Gastroesophageal sphincter (tissue), 3 donors: ENCODE measurements at regions not wholly inside any gene's neighbourhood (a gene's known extent, or its start where the extent isn't known, plus 50 kb on each side); places are given as distances from the start of the nearest gene placed in this dataset.

ENCODE experiments used
- EP300 ChIP-seq: sonication (generic); formaldehyde crosslinking; IDR thresholded peaks from one replicate; pipeline ENCODE4 v1.6.1; 2017; ENCODE audit warnings: antibody characterized with exemption, mild to moderate bottlenecking
- POLR2A ChIP-seq, 2 donors: fragments of 450-650 bp; IDR thresholded peaks; one replicate each; pipeline ENCODE4 v1.6.1; 2017; ENCODE audit warnings: antibody characterized with exemption in 2 of 2, mild to moderate bottlenecking in 2 of 2, moderate library complexity in 1 of 2
- POLR2AphosphoS5 ChIP-seq: sonication (generic); formaldehyde crosslinking; IDR thresholded peaks from one replicate; pipeline ENCODE4 v1.6.1; 2017; ENCODE audit warnings: antibody characterized with exemption
- TF ChIP-seq, protein P1 (sequence below), 4 experiments: fragments of 200-600 bp in 2 of 4; fragments of 450-650 bp in 2 of 4; sonication (generic) in 1 of 4; IDR thresholded peaks; one replicate each; pipeline ENCODE4 v1.5.1; 2017 to 2019; ENCODE audit warnings: antibody characterized with exemption in 4 of 4, mild to moderate bottlenecking in 2 of 4, moderate library complexity in 2 of 4

GRCh38 chr3:177601152-177601551 is 403.9 kb upstream of the TBL1XR1 start:
- TF ChIP-seq, protein P1, sequence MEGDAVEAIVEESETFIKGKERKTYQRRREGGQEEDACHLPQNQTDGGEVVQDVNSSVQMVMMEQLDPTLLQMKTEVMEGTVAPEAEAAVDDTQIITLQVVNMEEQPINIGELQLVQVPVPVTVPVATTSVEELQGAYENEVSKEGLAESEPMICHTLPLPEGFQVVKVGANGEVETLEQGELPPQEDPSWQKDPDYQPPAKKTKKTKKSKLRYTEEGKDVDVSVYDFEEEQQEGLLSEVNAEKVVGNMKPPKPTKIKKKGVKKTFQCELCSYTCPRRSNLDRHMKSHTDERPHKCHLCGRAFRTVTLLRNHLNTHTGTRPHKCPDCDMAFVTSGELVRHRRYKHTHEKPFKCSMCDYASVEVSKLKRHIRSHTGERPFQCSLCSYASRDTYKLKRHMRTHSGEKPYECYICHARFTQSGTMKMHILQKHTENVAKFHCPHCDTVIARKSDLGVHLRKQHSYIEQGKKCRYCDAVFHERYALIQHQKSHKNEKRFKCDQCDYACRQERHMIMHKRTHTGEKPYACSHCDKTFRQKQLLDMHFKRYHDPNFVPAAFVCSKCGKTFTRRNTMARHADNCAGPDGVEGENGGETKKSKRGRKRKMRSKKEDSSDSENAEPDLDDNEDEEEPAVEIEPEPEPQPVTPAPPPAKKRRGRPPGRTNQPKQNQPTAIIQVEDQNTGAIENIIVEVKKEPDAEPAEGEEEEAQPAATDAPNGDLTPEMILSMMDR (IDR thresholded peaks at IDR 0.05) = no peak
- TF ChIP-seq POLR2AphosphoS5 (no peak), POLR2A (IDR thresholded peaks at IDR 0.05) (no peak), EP300 (no peak)
